Neural cell (in vitro differentiated cells): ENCODE measurements at regions not wholly inside any gene's neighbourhood (a gene's known extent, or its start where the extent isn't known, plus 50 kb on each side); places are given as distances from the start of the nearest gene placed in this dataset.

Experiments used
- H2AFZ ChIP-seq: fragments of 200-600, 300-800 bp; sonication (generic), shearing (Covaris generic); 2 replicates; pipeline ENCODE4 v1.6.0; 2014; ENCODE audit warnings: low read depth, mild to moderate bottlenecking, antibody characterized with exemption, low read length, moderate library complexity
- H3F3A ChIP-seq: fragments of 200-600 bp; shearing (Covaris generic); 2 replicates; pipeline ENCODE4 v1.6.1; 2016; ENCODE audit warnings: mild to moderate bottlenecking, moderate library complexity, mixed read lengths, antibody characterized with exemption, low read length; ENCODE audit not compliant: insufficient read depth, poor library complexity, severe bottlenecking
- H3K27ac ChIP-seq: fragments of 200-600, 300-800 bp; sonication (generic), shearing (Covaris generic); 2 replicates; pipeline ENCODE4 v1.5.1; 2014; ENCODE audit warnings: mild to moderate bottlenecking, low read length, moderate library complexity
- H3K27me3 ChIP-seq: fragments of 300-800, 200-600 bp; sonication (generic), shearing (Covaris generic); 2 replicates; pipeline ENCODE4 v1.6.0; 2014; ENCODE audit warnings: mild to moderate bottlenecking, low read depth, low read length, moderate library complexity; ENCODE audit not compliant: insufficient read depth
- H3K36me3 ChIP-seq: fragments of 300-800, 200-600 bp; sonication (generic), shearing (Covaris generic); 2 replicates; pipeline ENCODE4 v1.5.1; 2014; ENCODE audit warnings: mild to moderate bottlenecking, antibody characterized with exemption, low read length, moderate library complexity; ENCODE audit not compliant: insufficient read depth
- H3K4me2 ChIP-seq: fragments of 300-800, 200-600 bp; sonication (generic), shearing (Covaris generic); 2 replicates; pipeline ENCODE4 v1.6.0; 2014; ENCODE audit warnings: mild to moderate bottlenecking, low read length
- H3K4me3 ChIP-seq: fragments of 300-800, 200-600 bp; sonication (generic), shearing (Covaris generic); 2 replicates; pipeline ENCODE4 v1.5.1; 2014; ENCODE audit warnings: mild to moderate bottlenecking, low read length, moderate library complexity
- H3K79me2 ChIP-seq: fragments of 200-600 bp; shearing (Covaris generic); replicated peaks from 2 replicates; pipeline ENCODE4 v1.6.0; 2014; ENCODE audit warnings: mild to moderate bottlenecking, low read length, moderate library complexity; ENCODE audit not compliant: insufficient read depth
- H3K9ac ChIP-seq: fragments of 300-800, 200-600 bp; sonication (generic), shearing (Covaris generic); 2 replicates; pipeline ENCODE4 v1.6.1; 2016; ENCODE audit warnings: mild to moderate bottlenecking, low read length, mixed read lengths
- H3K9me2 ChIP-seq: fragments of 200-600 bp; shearing (Covaris generic); 2 replicates; pipeline ENCODE4 v1.6.1; 2016; ENCODE audit warnings: mild to moderate bottlenecking, low read length, mixed read lengths; ENCODE audit not compliant: insufficient read depth
- H3K9me3 ChIP-seq: fragments of 200-600, 300-800 bp; sonication (generic), shearing (Covaris generic); 2 replicates; pipeline ENCODE4 v1.6.1; 2016; ENCODE audit warnings: mild to moderate bottlenecking, mixed run types, low read length, moderate library complexity, mixed read lengths
- H4K20me1 ChIP-seq: fragments of 200-600 bp; shearing (Covaris generic); 2 replicates; pipeline ENCODE4 v1.6.1; 2016; ENCODE audit warnings: mild to moderate bottlenecking, mixed run types; ENCODE audit not compliant: insufficient read depth
- EP300 ChIP-seq: fragments of 450-650 bp; conservative IDR thresholded peaks from 2 replicates; pipeline ENCODE4 v1.6.1; 2014; ENCODE audit warnings: antibody characterized with exemption, mild to moderate bottlenecking, moderate library complexity; ENCODE audit not compliant: poor library complexity, severe bottlenecking
- EZH2 ChIP-seq: fragments of 200-600, 300-800 bp; shearing (Covaris generic), sonication (generic); IDR thresholded peaks from 2 replicates; pipeline ENCODE4 v1.6.1; 2014; ENCODE audit warnings: antibody characterized with exemption, low read length, borderline replicate concordance, mild to moderate bottlenecking; ENCODE audit not compliant: insufficient read depth, poor library complexity, severe bottlenecking
- MXI1 ChIP-seq: fragments of 450-650 bp; conservative IDR thresholded peaks from 2 replicates; pipeline ENCODE4 v1.6.1; 2014; ENCODE audit warnings: antibody characterized with exemption, mild to moderate bottlenecking; ENCODE audit not compliant: poor library complexity, severe bottlenecking
- POLR2AphosphoS5 ChIP-seq: IDR thresholded peaks from 2 replicates; pipeline ENCODE4 v1.6.1; 2012
- RAD21 ChIP-seq: fragments of 450-650 bp; conservative IDR thresholded peaks from 2 replicates; pipeline ENCODE4 v1.6.1; 2014; ENCODE audit warnings: antibody characterized with exemption, mild to moderate bottlenecking, moderate library complexity
- SMC3 ChIP-seq: fragments of 450-650 bp; conservative IDR thresholded peaks from 2 replicates; pipeline ENCODE4 v1.6.1; 2014; ENCODE audit warnings: antibody characterized with exemption, mild to moderate bottlenecking, moderate library complexity; ENCODE audit not compliant: poor library complexity
- TAF1 ChIP-seq: IDR thresholded peaks from 2 replicates; pipeline ENCODE4 v1.6.1; 2012; ENCODE audit warnings: low read depth
- TF ChIP-seq, protein P1 (sequence below): fragments of 450-650 bp; IDR thresholded peaks from 2 replicates; pipeline ENCODE4 v1.5.1; 2014; ENCODE audit warnings: antibody characterized with exemption, mild to moderate bottlenecking, moderate library complexity; ENCODE audit not compliant: poor library complexity, severe bottlenecking
- TF ChIP-seq, protein P2 (sequence below): IDR thresholded peaks from 2 replicates; pipeline ENCODE4 v1.6.1; 2012; ENCODE audit warnings: borderline replicate concordance

DNA sequence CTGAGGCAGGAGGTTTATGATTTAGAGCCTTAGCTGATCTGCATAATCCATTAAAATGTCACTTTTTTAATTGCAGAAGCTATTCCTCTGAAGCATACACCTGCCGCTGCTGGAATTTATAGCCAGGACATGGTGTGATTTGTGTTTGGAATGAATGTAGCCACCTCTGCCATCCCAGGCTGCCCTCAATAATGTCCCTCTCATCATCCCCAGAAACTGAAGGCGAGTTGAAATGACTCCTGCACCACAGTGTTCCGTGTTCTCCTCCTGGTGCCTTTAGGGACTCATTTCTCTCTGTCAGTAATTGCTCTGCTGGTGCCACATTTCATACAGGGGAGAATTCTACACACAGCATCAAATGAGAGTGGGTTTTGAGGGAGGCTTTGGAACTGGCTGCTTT lies 191.0 kb downstream of the C11orf91 start:
- H3K9me3 ChIP-seq: no peaks in the 10 kb centered on the region
- H2AFZ ChIP-seq: no peak overlapping the region
- H3K9me2 ChIP-seq: no peaks in the 10 kb centered on the region
- no peaks in the 10 kb centered on the region for H4K20me1 ChIP-seq
- no peak overlapping the region for H3K27ac ChIP-seq
- H3K79me2 ChIP-seq: no peaks in the 10 kb centered on the region
- H3K4me2 ChIP-seq: no peak overlapping the region
- no peaks in the 10 kb centered on the region for H3K27me3 ChIP-seq
- no peak overlapping the region for H3K9ac ChIP-seq
- H3K4me3 ChIP-seq: no peak overlapping the region
- H3K36me3 ChIP-seq: no peaks in the 10 kb centered on the region
- TF ChIP-seq MXI1 (no peak), EZH2 (no peak), TAF1 (no peak), EP300 (no peak), RAD21 (no peak)
- TF ChIP-seq, protein P1, sequence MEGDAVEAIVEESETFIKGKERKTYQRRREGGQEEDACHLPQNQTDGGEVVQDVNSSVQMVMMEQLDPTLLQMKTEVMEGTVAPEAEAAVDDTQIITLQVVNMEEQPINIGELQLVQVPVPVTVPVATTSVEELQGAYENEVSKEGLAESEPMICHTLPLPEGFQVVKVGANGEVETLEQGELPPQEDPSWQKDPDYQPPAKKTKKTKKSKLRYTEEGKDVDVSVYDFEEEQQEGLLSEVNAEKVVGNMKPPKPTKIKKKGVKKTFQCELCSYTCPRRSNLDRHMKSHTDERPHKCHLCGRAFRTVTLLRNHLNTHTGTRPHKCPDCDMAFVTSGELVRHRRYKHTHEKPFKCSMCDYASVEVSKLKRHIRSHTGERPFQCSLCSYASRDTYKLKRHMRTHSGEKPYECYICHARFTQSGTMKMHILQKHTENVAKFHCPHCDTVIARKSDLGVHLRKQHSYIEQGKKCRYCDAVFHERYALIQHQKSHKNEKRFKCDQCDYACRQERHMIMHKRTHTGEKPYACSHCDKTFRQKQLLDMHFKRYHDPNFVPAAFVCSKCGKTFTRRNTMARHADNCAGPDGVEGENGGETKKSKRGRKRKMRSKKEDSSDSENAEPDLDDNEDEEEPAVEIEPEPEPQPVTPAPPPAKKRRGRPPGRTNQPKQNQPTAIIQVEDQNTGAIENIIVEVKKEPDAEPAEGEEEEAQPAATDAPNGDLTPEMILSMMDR: no peak
- no peaks in the 10 kb centered on the region for H3F3A ChIP-seq

DNA sequence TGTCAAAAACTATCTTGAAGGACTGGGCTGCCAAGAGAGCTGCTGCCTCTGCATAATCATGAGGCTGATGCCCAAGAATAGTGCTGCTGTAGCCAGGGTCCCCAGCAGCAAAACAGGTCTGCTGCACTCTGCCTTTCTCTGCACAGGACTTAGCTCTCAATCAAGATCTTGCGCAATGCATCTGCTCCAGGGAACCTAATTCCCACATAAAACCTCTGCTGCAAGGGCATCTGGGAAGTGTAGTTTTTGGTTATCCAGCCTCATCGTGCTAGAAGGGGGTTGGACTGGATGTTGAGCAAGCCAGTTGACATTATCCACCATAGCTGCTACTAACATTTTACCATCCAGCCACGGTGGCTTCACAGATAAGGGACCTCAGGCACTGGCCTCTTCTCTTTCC lies 192.7 kb downstream of the C11orf91 start:
- Histone ChIP-seq H3K9me3 (no peaks in the 10 kb centered on the region), H4K20me1 (no peaks in the 10 kb centered on the region), H3K27ac (no peak overlapping the region), H3K4me3 (no peak overlapping the region), H3K79me2 (no peaks in the 10 kb centered on the region), H3K4me2 (no peak overlapping the region), H3K36me3 (no peaks in the 10 kb centered on the region), H3F3A (no peaks in the 10 kb centered on the region), H2AFZ (no peak overlapping the region), H3K9ac (no peak overlapping the region), H3K9me2 (no peaks in the 10 kb centered on the region), H3K27me3 (no peaks in the 10 kb centered on the region)
- TF ChIP-seq EP300 (no peak), POLR2AphosphoS5 (no peak), MXI1 (no peak), TAF1 (no peak), EZH2 (no peak), RAD21 (no peak), SMC3 (no peak)
- TF ChIP-seq, protein P1: no peak
- TF ChIP-seq, protein P2, sequence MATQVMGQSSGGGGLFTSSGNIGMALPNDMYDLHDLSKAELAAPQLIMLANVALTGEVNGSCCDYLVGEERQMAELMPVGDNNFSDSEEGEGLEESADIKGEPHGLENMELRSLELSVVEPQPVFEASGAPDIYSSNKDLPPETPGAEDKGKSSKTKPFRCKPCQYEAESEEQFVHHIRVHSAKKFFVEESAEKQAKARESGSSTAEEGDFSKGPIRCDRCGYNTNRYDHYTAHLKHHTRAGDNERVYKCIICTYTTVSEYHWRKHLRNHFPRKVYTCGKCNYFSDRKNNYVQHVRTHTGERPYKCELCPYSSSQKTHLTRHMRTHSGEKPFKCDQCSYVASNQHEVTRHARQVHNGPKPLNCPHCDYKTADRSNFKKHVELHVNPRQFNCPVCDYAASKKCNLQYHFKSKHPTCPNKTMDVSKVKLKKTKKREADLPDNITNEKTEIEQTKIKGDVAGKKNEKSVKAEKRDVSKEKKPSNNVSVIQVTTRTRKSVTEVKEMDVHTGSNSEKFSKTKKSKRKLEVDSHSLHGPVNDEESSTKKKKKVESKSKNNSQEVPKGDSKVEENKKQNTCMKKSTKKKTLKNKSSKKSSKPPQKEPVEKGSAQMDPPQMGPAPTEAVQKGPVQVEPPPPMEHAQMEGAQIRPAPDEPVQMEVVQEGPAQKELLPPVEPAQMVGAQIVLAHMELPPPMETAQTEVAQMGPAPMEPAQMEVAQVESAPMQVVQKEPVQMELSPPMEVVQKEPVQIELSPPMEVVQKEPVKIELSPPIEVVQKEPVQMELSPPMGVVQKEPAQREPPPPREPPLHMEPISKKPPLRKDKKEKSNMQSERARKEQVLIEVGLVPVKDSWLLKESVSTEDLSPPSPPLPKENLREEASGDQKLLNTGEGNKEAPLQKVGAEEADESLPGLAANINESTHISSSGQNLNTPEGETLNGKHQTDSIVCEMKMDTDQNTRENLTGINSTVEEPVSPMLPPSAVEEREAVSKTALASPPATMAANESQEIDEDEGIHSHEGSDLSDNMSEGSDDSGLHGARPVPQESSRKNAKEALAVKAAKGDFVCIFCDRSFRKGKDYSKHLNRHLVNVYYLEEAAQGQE: no peak
